ENCODE measurements at regions not wholly inside any gene's neighbourhood (a gene's known extent, or its start where the extent isn't known, plus 50 kb on each side); places are given as distances from the start of the nearest gene placed in this dataset.

GRCh38 chr2:220123751-220124150 is 496.3 kb downstream of the SLC4A3 start:
- no peak for DNase-seq (ENCODE audit: low read depth)

DNA sequence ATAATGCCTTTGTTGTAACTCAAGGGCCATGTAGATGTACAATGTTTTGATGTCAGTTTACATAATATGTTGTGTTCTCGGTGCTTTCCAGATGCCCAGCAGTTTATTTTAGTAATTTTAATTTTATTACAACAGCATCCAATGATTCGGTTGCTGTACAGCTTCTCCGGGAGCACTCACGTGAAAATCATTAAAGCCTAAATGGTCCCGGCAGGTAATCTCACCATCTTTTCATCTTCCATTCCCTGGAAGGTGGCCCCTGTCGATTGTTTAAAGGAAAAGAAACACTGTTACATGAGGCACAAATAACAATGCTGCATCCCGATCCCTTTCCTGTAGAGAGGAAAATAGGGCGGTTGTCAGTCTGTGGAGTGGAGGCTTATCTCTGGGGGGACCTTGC is 498.1 kb downstream of the SLC4A3 start:
- DNase-seq (ENCODE audit: low read depth) = no peak

GRCh38 chr2:220127311-220127710 is 499.9 kb downstream of the SLC4A3 start:
- DNase-seq (ENCODE audit: low read depth) = no peak

DNA sequence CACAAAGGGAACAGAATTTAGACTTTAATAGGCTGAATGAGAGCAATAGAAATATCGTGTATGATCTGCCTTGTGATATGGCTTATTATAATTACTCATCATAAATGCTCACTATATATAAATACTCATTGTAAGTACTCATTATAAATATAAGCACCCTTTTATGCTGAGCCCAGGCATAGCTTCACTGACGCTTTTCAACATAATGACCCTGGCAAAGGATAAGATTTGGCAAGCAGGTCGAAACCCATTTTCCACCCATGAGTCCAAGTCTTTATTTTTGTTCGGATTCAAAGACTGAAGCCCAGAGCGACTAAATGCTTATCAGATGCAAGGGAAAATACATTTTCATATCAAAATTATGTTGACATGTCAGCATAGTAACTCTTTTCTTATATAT is 500.4 kb downstream of the SLC4A3 start:
- no peak for DNase-seq (ENCODE audit: low read depth)

DNA sequence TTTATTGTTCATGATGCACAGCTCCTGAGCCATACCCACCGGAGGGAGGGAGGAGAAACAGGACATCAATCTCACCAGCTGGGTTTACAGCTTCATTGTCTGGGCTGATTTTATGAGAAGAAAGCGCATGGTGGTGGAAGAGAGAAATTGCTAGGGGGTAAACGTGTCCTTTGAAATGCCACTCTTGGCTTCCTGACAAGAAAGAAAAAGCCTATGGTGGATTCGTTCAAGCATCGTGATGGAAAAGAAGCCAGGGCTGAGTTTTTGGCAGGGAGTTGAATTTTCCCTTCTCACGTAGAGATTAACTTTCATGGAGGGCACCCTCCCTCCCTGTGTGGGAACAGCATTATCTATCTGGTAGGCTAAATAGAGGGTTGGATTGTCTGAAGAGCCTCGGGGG is 502.0 kb downstream of the SLC4A3 start:
- DNase-seq (ENCODE audit: low read depth) = no peak

GRCh38 chr2:220134756-220135534 is 507.5 kb downstream of the SLC4A3 start:
- no peak for DNase-seq (ENCODE audit: low read depth)

DNA sequence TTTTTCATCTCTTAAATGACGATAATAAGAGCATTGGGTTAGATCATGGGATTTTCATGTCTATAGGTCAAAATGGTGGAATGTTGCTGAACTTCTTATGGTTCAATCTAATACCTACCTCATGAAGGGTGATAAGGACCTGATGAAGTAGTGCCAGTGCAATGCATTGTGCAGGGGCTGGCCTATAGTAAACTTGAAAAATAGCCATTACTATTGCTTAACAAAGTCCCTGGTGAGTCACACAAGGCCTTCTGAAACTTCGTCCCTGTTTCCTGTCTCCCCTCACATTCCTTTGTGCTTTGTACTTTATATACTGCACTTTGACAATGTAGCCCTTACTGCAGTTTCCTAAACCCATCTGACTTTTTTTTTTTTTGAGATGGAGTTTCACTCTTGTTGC is 515.9 kb downstream of the SLC4A3 start:
- no peak for DNase-seq (ENCODE audit: low read depth)

DNA sequence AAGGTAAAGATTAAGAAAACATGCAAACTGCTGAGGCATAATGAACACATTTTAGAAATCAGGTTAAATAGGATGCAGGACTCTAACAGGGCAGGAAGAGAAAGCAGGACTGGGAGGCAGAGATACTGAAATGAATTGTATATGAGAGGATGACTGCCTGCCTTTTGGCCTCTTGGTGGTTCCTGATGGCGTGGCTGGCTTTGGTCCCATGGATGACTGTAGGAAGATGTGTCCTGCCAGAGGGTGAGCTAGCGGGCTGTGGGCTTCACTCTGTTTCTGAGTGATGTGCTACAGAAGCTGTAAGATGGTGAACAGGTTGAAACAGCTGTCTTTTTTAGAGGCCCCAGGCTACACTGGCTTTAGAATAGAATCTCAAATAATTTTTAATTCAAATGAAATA is 517.0 kb downstream of the SLC4A3 start:
- no peak for DNase-seq (ENCODE audit: low read depth)

DNA sequence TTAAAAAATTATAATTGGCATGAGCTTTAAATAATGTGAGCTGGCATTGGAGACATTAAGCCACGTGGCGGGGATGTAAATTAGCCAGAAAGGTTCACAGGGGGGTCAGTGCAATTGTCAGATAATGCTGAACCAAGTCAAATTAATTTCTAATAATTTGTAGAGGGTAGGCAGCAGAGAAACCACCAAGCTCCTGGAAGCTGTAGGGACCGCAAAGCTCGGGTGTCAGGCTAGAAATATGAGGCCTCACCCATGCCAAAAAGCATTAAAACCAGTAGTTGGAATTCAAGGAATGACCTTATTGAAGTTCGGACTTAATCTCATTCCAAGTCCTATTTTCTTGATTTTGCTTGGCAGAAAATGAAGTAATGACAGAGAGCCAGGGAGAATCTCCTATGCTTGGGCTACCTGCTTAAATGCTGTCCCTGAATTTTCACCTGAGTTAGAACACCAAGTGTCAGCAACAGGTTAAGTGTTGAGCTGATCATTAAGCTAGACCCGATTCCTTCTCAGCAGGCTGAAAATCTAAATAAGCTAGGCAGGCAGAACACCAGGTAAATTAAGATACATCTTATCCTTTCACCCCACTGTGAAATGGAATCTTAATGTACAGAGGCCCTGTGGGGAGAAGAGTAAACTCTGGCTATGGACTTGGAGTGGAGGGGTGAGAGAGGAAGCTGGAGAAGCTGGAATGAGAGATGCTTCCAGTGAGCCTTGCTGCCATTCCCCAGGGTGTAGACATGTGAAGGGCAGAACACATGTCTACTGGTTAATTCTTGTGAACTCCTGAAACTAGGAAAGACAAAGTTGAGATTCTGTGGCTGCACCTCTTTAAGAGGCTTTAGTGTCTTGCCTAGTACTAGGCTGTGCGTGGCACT is 520.0 kb downstream of the SLC4A3 start:
- no peak for DNase-seq (ENCODE audit: low read depth)

- DNase-seq (ENCODE audit: low read depth) = no peak
Measured at GRCh38 chr2:220148471-220149248, 521.2 kb downstream of the SLC4A3 start.

- DNase-seq (ENCODE audit: low read depth) = no peak
Measured at GRCh38 chr2:220151341-220151740, 523.9 kb downstream of the SLC4A3 start.

DNA sequence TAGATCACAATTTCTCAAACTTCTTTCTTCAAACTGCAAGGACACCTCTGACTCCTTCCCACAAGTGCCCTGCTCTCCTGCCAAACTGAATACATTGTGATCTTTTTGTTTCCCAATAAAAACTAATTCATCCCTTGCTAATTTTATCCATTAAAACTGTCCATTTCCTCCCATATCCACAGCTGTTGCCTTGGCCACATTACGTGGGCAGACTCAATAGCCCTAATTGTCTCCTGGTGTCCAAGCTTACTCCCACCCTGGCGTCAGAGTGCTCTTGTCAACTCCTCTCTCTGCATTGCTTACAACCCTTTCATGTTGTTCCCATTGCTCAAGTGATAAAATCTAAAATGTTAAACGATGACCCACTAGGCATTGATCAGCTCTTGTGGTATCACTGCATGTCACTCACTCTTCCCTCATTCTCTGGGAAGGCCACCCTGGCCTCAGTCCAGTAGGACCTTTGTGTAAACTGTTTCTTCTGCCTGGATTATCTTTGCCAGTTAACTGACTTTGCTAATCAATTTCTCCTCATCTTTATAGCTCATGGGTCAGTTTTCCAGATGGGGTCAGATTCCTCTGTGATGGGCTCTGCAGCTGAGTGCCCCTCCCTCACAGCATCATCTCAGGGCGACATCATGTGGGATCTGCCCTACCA is 525.0 kb downstream of the SLC4A3 start:
- DNase-seq (ENCODE audit: low read depth) = no peak

GRCh38 chr2:220153118-220153517 is 525.7 kb downstream of the SLC4A3 start:
- DNase-seq (ENCODE audit: low read depth) = no peak

- no peak for DNase-seq (ENCODE audit: low read depth)
Measured at GRCh38 chr2:220154304-220154703, 526.9 kb downstream of the SLC4A3 start.

DNA sequence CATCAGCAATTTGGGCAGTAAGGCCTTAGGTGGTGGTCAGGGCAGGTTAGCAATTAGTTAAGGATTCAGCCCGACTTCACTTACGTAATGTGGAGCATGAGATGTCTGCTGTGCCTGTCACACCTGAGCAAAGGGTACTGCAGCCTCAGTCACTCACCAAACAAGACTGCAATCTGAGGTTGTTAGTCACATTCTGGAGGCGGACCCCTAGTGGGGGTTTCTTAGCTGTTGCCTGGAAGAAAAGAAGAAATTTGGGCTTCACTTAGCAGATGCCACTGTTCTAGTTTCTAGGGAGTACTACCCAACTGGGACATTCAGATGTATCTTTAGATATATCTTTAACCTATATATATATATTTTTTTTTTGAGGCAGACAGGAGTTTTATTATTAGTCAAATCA is 529.9 kb downstream of the SLC4A3 start:
- no peak for DNase-seq (ENCODE audit: low read depth)

GRCh38 chr2:220159738-220160137 is 532.3 kb downstream of the SLC4A3 start:
- DNase-seq (ENCODE audit: low read depth) = no peak

DNA sequence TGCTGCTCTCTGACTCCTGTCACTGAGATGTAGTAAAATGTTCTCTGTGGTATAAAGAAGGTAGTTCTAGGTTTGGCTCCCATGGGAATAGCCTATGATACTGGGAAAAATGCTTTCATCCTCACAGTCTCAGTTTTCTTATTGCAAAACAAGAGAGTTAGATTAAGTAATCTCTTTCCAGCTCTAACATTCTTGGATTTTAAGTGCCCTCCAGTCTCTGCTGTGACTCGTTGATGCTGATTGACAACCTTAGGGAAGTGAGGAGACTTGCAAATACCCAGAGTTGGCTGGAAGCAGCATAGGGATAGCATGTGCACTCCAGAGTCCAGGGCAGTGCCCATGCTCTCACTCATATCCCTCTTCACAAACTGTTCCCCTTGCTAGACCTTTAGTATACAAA is 534.9 kb downstream of the SLC4A3 start:
- DNase-seq (ENCODE audit: low read depth) = no peak

DNA sequence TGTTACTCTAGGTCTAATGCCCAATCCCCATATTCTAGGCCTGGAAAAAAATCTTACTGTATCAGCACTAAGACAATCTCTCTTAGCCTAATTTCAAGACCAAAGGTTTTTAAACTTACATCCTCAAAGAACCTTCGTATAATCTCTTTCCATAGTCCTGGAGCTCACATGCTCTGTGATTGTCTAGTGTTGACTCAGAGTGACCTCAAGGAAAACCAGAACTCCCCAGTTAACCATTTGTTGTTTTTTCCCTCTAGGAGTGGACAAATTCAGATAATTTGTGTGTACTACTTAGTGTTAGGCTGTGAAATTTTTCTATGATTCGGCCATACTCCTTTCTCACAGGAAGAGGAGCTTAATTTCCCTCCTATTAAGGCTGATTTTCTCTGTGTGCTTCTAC is 536.1 kb downstream of the SLC4A3 start:
- no peak for DNase-seq (ENCODE audit: low read depth)

GRCh38 chr2:220165401-220165800 is 538.0 kb downstream of the SLC4A3 start:
- no peak for DNase-seq (ENCODE audit: low read depth)

- no peak for DNase-seq (ENCODE audit: low read depth)
Measured at GRCh38 chr2:220166616-220167015, 539.2 kb downstream of the SLC4A3 start.

GRCh38 chr2:220167956-220168355 is 540.5 kb downstream of the SLC4A3 start:
- no peak for DNase-seq (ENCODE audit: low read depth)
